ENCODE measurements at regions not wholly inside any gene's neighbourhood (a gene's known extent, or its start where the extent isn't known, plus 50 kb on each side); places are given as distances from the start of the nearest gene placed in this dataset.
"Not testable (repeated sequence)": the region's sequence is repeated elsewhere in the genome, so short reads cannot be mapped to it uniquely, and the experiment has no call there.

GRCh38 chr2:89293399-89293798 is 601.9 kb downstream of the RPIA start:
- DNase-seq (ENCODE audit: low read depth, low spot score), result not testable (repeated sequence)

- DNase-seq (ENCODE audit: low read depth, low spot score), result not testable (repeated sequence)
Observed at GRCh38 chr2:89294335-89294734, 602.9 kb downstream of the RPIA start.

DNA sequence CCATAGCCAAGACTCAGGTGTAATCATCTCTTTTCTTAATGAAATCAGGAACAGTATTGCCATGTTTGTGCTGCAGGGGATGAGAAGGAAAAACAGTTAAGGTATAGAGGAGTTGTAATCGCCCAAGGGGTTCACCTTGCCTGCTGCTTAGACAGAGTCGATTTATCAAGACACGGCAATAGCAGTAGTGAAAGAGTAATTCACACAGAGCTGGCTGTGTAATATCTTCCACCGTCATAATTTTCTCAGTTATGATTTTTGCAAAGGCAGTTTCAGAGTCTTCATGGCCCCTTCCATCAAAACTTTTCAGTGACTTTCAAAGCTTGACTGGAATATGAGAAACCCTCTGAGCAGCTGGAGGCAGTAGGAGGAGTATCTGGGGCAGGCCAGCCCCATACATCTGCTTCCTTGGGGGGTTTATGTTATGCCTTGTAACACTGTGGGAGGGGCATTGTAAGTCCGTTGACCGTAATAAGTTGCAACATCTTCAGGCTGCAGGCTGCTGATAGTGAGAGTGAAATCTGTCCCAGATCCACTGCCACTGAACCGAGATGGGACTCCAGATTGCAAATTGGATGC is 605.4 kb downstream of the RPIA start:
- not testable (repeated sequence) for DNase-seq (ENCODE audit: low read depth, low spot score)

DNA sequence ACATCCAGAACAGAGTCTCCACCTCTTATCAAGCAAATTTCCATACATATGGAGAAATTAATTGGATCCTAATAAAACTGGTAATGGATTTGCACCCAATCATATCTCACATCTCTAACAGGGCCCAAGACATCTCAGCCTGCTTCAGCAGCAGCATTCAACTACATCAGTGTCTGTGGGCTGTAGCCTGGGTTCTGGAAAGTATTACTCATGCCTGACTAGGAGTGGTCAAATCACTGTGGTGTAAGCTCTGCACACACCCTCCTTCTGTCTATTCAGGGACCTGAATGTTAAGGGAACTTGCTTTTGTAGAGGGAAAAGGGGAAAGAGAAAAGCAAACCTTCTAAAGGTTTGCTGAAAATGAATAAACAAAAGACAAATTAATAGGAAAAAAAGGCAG is 607.7 kb downstream of the RPIA start:
- not testable (repeated sequence) for DNase-seq (ENCODE audit: low read depth, low spot score)

DNA sequence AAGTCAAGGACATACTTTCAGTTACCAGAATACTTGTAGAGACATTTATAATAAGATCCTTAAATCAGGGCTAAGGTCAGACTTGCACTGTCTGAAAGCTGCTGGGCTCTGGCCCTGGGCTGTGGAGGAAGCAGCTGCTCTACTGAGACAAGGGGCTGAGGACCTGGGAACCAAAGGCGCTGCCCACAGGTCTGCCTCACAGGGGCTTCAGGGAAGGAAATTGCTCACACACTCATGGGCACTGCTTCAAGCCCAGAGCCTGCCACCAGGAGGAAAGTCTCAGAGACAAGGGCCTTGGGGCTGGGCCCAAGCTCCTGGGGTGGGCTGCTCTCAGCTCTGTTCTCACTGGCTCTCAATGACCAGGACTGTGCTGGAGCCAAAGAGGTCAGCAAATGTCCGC is 614.1 kb downstream of the RPIA start:
- not testable (repeated sequence) for DNase-seq (ENCODE audit: low read depth, low spot score)

DNA sequence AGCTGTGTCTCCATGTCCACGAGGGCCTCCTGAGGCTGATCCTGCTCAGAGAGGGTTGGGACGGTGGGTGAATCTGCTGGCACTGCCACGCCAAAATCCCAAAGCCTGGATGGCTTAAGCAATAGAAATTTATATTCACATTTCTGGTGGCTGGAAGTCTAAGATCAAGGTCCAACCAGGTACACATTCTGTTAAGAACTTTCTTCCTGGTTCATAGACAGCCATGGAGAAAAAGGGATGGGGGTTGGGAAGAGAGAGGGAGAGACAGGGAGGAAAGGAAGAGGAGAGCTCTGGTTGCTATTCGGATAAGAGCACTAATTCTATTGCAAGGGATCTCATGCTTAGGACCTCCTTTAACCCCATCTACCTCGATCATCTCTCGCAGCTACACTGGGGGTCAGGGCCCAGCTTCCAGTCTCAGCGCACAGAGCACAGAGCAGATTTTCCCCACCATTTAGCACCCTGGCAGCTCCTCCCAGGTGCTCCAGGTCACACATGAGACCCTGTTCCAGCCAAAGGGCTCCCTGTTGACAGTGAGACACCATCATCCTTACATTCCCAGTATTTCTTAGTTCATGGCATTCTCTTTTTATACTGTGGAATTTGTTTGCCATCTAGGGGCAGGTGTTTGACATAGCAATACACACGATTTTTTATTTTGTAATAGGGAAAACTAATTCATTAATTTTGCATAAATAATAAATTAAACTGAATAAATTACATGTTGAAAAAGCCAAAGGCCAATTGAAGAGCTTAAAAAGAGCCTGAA is 615.6 kb downstream of the RPIA start:
- not testable (repeated sequence) for DNase-seq (ENCODE audit: low read depth, low spot score)

DNA sequence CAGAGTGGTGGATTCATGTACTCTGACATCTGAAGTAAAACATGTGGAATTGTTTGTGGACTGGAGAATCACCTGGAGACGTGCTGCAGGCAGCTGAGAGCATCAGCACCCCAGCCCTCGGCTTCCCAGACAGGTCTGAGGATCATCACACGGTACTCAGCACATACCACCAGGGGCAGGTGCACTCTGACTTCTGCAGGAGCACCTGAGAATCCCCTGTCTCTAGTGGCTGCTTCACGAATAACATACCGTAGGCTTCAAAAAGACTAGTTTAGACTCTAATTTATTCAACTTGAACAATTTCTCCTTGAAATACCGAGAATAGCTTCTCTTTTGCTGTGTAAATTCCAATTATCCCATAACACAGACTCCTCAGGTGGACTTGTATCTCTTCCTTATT is 627.5 kb downstream of the RPIA start:
- DNase-seq (ENCODE audit: low read depth, low spot score), result not testable (repeated sequence)

GRCh38 chr2:89325894-89326293 is 634.4 kb downstream of the RPIA start:
- DNase-seq (ENCODE audit: low read depth, low spot score), result not testable (repeated sequence)

- DNase-seq (ENCODE audit: low read depth, low spot score), result not testable (repeated sequence)
Observed at GRCh38 chr2:89326455-89326854, 635.0 kb downstream of the RPIA start.

DNA sequence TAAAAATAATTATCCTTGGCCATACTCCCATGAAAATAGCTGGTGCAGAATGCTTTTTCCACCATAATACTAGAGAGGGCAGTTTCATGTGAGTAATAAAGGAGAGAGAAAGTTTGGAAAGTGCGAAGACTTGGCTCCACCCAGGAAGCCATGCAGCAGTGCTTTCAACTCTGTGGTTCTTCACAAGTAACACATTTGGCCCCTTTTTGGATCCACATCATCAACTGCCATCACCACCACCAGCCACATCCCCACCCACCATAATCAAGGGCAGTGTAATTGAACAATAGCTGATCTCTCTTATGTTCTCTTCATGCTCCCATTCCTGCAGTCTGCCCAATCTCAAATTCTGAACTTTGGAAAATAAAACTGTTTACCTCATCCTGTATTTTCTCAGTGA is 637.3 kb downstream of the RPIA start:
- not testable (repeated sequence) for DNase-seq (ENCODE audit: low read depth, low spot score)

Data from activated naive CD8-positive, alpha-beta T cell treated with anti-CD3 and anti-CD28 coated beads, Interleukin-2, amount 50 U/mL, for 16 hours (primary cell).